ENCODE measurements at regions not wholly inside any gene's neighbourhood (a gene's known extent, or its start where the extent isn't known, plus 50 kb on each side); places are given as distances from the start of the nearest gene placed in this dataset.

- TF ChIP-seq TAF1 (IDR thresholded peaks at IDR 0.05; ENCODE audit: control insufficient read depth, extremely low read depth, insufficient read depth, low read length, severe bottlenecking) (no peak), CTCF (IDR thresholded peaks at IDR 0.05 in 2 of 3, conservative IDR thresholded peaks at IDR 0.05 in 1 of 3; ENCODE audit: insufficient read depth in 2 of 3, low read depth in 1 of 3, low read length in 3 of 3) (no peak), ZNF431 (CRISPR knock-in tag; IDR thresholded peaks at IDR 0.05) (no peak), RAD51 (IDR thresholded peaks at IDR 0.05; ENCODE audit: borderline replicate concordance, low read depth) (no peak), CREB3L1 (IDR thresholded peaks at IDR 0.05; ENCODE audit: borderline replicate concordance, low read depth) (no peak)
Measured at GRCh38 chr16:22721511-22722100, 92.4 kb upstream of the HS3ST2 start.

All from K562 (cell line).